SK-N-SH (cell line): ENCODE measurements at regions not wholly inside any gene's neighbourhood (a gene's known extent, or its start where the extent isn't known, plus 50 kb on each side); places are given as distances from the start of the nearest gene placed in this dataset.

Source experiments
- EP300 ChIP-seq, 2 experiments: IDR thresholded peaks; 2 replicates each; pipeline versions ENCODE4 v1.4.0 to v1.6.1; 2012; ENCODE audit warnings: borderline replicate concordance in 1 of 2, low read depth in 1 of 2, low read length in 1 of 2
- JUND ChIP-seq: IDR thresholded peaks from 2 replicates; pipeline ENCODE4 v1.4.0; 2012
- MXI1 ChIP-seq: IDR thresholded peaks from 2 replicates; pipeline ENCODE4 v1.6.1; 2012; ENCODE audit warnings: mild to moderate bottlenecking, low read depth, low read length, improper control_type of control experiment
- NFIC ChIP-seq: IDR thresholded peaks from 2 replicates; pipeline ENCODE4 v1.4.0; 2012; ENCODE audit warnings: borderline replicate concordance
- NRF1 ChIP-seq: IDR thresholded peaks from 2 replicates; pipeline ENCODE4 v1.6.1; 2012; ENCODE audit warnings: low read depth, mild to moderate bottlenecking, low read length
- POLR2AphosphoS5 ChIP-seq: IDR thresholded peaks from 2 replicates; pipeline ENCODE4 v1.6.1; 2012; ENCODE audit warnings: low read depth, low read length
- RCOR1 ChIP-seq: fragments of 150-350 bp; IDR thresholded peaks from 2 replicates; pipeline ENCODE4 v1.6.1; 2017; ENCODE audit warnings: antibody characterized with exemption, low read length
- TEAD4 ChIP-seq: IDR thresholded peaks from 2 replicates; pipeline ENCODE4 v1.4.0; 2012; ENCODE audit warnings: mild to moderate bottlenecking, borderline replicate concordance; ENCODE audit not compliant: insufficient read depth
- TF ChIP-seq, protein P1 (sequence below): fragments of 200-600 bp; sonication (generic); IDR thresholded peaks from 2 replicates; pipeline ENCODE4 v1.6.1; 2017; ENCODE audit warnings: antibody characterized with exemption, mild to moderate bottlenecking, moderate library complexity
- TF ChIP-seq, protein P2 (sequence below): IDR thresholded peaks from 2 replicates; pipeline ENCODE4 v1.4.0; 2012; ENCODE audit warnings: low read depth
- TF ChIP-seq, protein P3 (sequence below): IDR thresholded peaks from 2 replicates; pipeline ENCODE4 v1.6.1; 2012; ENCODE audit warnings: mild to moderate bottlenecking, low read depth, low read length, moderate library complexity

DNA sequence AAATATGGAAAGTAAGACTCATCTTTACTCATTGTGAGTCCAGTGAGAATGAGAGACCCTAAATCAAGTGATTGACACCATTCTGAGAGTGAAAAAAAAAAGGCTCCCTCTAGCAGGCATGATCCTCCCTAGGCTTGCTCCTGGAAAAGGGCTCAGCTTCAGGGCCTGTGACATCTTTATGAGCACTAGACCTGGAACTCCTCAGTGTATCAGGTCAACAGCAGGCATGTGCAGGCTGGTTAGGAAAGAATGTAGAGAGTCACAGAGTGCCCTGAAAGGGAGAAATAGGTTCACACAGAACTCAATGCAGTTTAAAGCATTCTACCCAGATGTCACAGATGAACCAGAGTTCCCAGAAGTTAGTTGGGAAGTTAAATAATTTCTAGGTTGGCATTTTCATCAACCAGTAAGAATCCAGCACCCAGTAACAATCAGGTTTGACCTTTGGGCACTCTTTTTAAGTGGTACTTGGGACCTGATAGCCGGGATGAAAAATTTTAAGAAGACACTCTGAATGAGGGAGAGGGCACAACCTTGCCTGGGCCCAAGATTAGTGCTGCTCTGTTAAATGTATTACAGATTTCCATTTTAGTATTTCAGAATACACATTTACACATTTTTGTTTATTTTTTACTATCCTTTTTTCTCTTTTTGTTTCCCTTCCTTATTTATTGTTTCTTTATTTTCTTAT lies 828.8 kb downstream of the C12orf50 start:
- TF ChIP-seq, protein P1, sequence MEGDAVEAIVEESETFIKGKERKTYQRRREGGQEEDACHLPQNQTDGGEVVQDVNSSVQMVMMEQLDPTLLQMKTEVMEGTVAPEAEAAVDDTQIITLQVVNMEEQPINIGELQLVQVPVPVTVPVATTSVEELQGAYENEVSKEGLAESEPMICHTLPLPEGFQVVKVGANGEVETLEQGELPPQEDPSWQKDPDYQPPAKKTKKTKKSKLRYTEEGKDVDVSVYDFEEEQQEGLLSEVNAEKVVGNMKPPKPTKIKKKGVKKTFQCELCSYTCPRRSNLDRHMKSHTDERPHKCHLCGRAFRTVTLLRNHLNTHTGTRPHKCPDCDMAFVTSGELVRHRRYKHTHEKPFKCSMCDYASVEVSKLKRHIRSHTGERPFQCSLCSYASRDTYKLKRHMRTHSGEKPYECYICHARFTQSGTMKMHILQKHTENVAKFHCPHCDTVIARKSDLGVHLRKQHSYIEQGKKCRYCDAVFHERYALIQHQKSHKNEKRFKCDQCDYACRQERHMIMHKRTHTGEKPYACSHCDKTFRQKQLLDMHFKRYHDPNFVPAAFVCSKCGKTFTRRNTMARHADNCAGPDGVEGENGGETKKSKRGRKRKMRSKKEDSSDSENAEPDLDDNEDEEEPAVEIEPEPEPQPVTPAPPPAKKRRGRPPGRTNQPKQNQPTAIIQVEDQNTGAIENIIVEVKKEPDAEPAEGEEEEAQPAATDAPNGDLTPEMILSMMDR, result no peak
- TF ChIP-seq TEAD4 (no peak), RCOR1 (no peak), NRF1 (no peak), POLR2AphosphoS5 (no peak), JUND (no peak), EP300 (IDR thresholded peaks at IDR 0.05; ENCODE audit: borderline replicate concordance in 1 of 2, low read depth in 1 of 2, low read length in 1 of 2) (no peak), MXI1 (no peak), NFIC (no peak)
- TF ChIP-seq, protein P2, sequence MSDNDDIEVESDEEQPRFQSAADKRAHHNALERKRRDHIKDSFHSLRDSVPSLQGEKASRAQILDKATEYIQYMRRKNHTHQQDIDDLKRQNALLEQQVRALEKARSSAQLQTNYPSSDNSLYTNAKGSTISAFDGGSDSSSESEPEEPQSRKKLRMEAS, result no peak
- TF ChIP-seq, protein P3, sequence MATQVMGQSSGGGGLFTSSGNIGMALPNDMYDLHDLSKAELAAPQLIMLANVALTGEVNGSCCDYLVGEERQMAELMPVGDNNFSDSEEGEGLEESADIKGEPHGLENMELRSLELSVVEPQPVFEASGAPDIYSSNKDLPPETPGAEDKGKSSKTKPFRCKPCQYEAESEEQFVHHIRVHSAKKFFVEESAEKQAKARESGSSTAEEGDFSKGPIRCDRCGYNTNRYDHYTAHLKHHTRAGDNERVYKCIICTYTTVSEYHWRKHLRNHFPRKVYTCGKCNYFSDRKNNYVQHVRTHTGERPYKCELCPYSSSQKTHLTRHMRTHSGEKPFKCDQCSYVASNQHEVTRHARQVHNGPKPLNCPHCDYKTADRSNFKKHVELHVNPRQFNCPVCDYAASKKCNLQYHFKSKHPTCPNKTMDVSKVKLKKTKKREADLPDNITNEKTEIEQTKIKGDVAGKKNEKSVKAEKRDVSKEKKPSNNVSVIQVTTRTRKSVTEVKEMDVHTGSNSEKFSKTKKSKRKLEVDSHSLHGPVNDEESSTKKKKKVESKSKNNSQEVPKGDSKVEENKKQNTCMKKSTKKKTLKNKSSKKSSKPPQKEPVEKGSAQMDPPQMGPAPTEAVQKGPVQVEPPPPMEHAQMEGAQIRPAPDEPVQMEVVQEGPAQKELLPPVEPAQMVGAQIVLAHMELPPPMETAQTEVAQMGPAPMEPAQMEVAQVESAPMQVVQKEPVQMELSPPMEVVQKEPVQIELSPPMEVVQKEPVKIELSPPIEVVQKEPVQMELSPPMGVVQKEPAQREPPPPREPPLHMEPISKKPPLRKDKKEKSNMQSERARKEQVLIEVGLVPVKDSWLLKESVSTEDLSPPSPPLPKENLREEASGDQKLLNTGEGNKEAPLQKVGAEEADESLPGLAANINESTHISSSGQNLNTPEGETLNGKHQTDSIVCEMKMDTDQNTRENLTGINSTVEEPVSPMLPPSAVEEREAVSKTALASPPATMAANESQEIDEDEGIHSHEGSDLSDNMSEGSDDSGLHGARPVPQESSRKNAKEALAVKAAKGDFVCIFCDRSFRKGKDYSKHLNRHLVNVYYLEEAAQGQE, result no peak
